GM21528 (cell line): ENCODE measurements at regions not wholly inside any gene's neighbourhood (a gene's known extent, or its start where the extent isn't known, plus 50 kb on each side); places are given as distances from the start of the nearest gene placed in this dataset.
"Not testable (repeated sequence)": the region's sequence is repeated elsewhere in the genome, so short reads cannot be mapped to it uniquely, and the experiment has no call there.

Experiments
- ATAC-seq: cut with Tn5 transposase; IDR thresholded peaks from one replicate; pipeline ENCODE4 v1.9.1; 2021; ENCODE audit warnings: mild to moderate bottlenecking, moderate library complexity; ENCODE audit not compliant: unreplicated experiment, low FRiP score

DNA sequence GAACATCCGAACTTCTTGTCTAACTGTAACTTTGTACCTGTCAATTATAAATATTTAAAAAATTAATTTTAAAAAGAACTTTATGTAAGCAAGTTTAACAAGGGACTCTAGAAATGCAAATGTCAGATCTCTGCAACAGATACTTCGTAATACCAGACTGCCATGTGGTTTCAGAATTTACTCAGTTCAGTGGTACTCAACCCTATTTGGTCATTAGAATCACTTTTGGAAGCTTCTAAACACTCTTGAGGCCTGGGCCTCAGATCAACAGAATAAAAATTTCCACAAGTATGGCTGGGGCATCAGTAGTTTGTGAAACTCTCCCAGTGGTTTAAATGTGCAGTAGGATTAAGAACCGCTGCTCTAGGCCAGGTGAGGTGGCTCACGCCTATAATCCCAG is 139.5 kb upstream of the SMYD2 start:
- ATAC-seq, result no peak

DNA sequence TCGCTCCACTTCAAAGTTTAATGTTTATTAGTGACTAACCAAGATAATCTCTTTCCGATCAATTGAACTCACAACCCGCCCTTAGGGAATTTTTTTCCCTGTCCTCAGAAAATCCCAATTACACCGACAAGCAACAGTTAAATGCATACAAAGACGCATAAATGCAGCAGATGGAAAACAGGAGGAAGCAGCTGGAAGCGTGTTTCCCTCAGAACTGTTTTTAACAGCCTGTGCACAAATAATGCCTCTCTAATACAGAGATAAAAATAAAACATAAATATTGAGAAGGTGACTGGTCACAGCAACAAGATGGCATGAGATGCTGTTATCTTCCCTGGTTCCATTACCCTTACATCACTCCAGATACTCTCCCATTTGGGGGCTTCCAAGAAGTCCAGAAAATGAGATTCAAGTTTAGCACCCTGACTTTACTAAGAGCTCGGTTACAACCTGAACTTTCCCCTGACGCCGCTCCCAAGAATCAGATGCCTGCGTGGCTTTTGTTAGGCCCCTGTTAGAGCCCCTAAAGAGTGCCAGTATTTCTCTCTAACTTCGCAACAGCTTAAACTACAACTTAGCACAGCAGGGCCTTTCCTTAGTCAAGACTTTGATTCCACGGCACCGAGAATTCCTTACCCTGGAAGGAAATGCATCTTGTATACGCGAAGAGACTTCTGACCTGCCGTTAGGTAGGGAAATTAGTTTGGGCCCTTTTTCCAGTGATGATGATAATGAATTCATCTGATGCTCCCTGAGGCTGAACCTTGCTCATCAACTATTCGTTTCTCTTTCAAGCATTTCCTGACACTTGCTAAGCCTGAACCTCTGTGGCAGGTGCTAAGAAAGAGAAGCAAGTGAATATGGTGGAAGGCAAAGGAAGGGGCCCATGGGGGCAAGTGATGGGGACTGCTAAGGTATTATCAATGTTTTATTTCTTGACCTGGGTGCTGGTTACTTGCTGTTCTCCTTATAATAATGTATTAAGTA is 137.7 kb upstream of the SMYD2 start:
- no peak for ATAC-seq

DNA sequence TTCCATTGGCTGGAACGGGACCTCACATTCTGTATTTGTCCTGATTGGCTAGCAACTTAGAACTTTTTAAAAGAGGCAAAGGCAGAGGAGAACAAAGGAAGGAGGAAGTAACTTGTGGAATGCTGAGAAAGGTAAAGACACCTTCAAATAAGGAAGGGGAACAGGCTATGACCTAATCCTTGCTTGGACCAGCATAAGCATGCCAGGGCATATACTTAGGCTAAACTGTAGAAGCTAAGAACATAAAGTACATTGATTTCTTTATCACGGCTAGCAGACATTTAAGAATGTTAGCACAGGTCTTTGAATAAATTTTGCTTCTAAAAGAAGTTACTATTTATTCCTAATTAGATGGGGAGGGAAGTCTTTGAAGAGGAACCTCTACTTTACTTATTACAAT is 136.4 kb upstream of the SMYD2 start:
- ATAC-seq, result not testable (repeated sequence)

DNA sequence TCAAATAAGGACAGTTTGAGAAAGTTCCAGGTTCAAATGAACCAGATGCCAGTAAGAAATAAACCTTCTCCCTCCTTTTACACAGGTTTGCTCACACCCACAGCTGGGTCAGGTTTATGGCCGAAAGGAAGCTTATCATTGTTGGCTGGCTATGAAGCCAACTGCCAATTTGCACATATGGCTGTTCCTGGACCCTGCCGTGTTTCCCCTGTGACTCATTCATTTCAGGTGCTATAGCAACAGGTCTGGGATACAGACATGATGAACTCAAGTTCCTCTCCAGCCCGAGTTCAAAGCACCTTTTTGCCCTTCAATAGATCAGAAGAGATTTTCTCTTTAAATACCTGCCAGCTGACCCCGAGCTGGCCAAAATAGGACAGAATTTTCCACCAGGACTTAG is 134.4 kb upstream of the SMYD2 start:
- ATAC-seq, result no peak

DNA sequence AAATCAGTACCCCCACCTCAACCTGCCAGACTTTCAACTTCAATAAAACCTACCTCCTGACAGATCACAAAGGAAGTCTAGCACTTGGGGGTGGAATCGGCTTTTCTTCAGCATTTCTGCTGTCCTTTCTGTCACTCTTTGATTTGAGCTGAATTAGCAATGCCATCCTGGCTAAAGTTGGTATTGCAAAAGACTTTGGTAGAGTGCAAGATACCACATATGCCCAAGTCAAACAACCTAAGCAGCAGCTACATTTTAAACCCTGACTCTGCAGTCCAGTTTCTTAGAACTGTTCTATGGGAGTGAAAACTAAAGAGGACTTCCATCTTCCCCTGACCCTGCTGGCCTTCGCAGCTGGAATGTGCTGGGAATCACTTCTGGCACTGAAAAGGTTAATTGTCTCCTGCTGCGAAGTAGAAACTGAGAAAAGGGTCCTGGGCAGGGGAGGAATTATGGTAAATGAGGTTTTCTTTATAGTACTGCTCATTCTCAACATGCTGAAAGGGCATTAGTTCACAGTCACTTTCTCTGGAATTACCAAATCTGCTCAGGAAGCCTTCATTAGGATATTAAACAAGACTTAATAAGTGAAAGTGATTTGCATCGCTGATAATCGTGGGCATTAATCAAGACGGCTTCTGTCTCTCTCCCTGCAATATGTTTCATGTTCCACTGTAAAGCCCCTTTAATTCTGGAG is 126.2 kb upstream of the SMYD2 start:
- ATAC-seq, result no peak

DNA sequence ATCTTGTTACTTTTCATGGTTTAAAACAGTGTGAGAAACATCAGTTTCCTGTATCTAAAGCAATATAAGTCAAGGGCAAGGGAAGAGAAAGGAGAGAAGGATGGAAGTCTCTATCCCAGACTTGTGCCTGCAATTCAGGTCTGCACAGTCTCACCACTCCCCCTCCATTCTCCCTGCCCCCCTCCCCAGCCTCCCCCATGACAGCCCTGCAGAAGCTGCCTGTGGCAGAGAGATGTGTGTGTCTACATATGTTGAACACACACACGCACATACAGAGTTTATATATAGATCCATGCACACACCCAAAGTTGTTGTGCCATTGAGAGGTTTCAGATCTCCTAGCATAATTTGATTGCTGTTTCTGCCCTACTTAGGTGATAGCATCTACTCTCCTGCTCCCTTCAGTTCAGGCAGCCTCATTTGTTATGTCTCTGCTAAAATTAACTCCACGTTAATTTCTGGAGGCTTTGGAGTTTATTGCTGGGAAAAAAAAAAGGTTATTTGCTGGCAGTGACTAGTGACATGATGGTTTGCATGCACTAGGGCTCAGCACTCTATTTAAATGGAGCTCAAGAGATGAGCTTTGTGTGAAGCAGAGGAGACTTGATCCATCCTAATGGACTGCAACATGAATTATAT is 124.9 kb upstream of the SMYD2 start:
- no peak for ATAC-seq

DNA sequence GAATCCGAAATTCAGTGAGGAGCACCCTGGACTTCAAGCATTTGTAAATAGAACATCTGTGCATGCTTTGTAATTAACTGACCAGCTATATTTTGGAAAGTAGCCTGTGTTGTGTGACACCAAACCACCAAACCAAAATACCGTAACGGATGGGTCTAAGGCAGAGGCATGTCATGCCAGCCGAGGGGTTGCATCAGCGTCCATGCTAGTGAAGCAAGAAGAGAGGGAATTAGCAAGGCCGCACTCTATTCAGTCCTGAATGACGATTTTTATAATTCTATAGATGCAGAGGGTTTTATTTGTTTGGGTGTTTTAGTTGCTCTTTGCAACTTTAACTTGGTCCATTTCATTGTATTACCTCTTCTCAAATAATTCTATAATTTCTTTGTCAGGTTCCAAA is 116.8 kb upstream of the SMYD2 start:
- ATAC-seq, result no peak

DNA sequence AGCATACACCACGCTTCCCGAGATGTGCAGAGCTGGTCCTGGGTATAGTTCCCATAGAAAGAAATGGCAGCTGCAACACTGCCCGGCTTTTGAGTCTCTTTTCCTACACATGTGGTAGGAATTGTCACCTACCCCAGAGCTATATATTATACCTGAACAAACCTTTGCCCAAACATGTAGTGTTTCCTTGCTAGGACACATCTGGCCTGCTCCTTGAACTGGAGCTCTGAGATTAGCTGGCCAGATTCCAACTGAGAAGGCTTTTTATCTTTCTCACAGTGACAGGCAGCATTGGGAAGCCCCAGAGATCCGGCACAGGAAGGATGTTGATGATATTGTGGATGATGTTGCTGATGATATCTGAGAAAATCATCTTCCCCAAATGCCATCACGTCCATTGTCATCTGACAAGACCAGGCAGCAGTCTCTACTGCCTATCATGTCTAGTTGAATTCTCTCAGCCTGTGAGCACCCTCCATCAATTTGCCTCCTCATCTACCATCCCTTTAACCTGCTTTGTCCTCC is 115.0 kb upstream of the SMYD2 start:
- ATAC-seq, result no peak

DNA sequence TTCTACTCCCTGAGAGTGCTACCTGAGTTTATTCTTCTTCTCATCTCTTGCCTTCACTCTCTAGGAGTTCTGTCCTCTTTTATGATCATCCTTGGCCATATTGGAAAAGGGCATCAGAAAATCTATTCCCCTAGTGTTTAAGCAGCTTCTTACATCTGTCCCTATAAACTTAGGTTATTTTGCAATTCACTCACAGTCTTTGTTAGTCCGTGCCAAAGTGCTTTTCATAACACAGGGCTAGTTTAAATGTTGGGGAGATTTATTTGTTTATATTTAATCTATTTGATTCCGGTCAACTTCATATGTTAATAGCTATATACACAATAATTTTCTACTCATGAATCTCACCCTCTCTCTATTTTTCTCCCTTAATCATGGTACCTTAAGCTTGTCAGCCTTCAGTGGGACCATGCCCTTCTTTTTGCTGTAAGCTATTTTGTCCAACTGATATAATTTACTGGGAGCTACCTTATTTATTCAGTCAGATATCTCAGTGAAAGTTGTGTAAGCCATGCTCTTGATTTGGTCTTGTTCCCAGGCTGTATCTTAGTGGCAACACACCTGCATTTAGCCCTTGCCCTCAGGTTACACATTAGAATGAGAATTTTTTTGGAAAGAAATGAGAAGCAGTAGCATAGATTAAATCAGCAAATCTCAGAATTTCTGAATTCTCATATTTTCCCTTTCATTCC is 106.3 kb upstream of the SMYD2 start:
- ATAC-seq, result no peak

DNA sequence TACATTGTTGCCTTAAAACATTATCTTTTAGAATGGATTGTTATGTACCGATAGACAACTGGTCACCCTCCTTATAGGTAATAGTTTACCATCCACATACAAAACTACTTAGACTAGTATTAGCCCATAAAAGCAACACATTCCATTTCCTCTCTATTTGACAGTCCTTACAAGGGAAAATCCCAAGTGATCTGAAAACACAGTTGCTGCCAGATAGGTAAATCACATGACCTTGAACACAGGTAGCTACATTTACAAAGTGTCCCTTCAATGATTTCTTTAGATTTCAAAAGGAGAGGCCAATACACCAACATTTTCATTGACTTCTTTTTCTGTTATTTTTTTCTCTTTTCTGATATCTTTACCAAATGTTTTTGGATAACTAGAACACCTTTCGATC is 102.9 kb upstream of the SMYD2 start:
- no peak for ATAC-seq

DNA sequence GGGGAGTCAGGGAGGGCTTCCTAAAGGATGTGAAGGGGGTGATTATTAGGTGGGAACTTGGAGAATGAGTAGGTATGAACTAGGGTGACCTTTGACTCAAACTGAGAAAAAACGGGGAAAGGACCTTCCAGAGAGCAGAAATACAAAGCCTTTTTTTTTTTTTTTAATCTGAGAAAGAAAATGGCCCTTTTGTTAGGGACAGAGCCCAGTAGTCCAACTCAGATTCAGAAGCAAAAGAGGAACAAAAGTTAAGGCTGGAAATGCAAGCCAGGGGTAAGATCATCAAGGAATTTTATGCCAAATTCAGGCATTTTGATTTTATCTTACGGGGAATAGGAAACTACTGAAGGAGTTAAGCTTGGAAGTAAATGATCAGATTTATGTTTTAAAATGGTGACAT is 96.0 kb upstream of the SMYD2 start:
- no peak for ATAC-seq

DNA sequence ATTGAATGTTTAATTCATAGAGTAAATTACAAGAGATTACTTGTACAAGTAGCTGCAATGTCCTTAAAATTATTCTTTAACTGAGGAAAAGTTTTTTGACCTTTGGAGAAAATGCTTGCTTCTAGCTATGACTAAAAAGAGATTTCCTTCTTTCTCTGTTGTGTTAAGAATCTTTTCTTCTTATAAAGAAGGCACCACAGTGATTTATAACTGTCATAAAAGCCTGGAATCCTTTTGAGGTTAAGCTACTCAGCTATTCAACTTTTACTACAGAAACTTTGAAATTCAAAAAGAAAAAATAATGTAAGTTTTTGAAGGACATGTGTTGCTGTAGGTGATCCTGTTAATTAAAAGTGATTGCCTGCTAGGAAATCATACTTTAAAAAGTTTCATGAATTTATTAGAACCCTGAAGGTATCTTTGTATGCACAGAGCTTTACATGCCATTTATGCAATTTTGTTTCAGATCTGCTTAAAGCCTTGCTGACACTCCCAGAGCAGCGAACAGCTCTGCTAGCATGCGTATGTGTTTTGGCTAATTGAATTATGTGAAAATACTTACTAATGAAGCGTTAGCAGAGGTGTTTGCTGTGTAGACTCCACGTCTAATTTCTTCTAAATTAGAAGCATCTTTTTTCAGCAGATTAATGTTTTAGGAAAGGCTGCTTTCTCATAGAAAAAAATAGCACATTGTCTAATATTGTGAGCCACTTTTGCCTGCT is 94.7 kb upstream of the SMYD2 start:
- no peak for ATAC-seq

DNA sequence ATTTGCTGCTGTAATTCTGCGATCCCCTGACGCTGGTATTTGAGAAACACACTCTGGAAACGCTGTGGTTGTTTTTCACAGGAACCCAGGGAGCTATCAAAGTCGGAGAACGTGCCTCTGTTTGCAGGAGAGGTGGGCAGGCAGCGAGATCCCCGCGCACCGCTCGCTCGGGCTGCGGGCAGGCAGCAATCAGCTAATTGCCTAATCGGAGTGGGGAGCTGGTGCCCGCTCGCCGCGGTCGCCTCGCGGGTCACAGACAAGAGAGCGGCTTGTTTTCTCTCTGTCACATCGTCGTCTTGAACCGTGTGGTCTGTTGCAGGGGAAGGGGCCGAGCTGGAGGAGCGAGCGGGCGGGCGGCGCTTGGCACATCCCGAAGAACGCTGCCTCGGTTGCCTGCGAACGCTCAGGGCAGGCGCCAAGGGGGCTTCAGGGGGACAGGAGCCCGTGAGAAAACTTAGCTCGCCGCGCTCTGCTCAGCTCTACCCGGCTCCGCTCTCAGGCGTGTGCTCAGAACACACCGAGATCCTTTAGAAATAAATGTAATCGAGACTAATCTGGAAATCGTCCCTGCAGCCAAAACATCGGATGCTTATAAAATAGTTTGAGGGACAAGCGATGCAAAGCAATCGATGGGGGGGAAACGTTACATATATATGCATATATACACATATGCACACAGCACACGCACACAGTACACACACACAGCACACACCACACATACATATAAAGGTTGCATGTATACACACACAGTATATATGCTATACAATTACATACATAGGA is 93.6 kb upstream of the SMYD2 start:
- ATAC-seq, result no peak

DNA sequence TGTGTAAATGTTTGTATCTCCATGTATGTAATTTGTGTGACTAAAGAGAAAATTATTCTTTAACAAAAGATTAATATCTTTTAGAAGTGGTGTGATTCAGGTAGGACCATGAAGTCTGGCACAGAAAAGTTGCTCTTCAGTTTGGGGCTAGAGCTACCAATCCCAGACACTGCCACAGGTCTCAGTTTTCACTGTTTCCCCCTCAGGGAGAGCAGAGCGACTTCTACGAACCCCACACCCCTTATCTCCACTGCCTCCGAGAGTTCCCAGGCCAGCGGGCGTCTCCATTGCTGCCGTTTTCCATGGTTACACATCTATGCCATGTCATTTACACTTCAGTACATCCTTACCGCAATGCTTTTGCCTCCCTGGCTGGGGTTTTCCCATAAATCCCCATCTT is 93.0 kb upstream of the SMYD2 start:
- no peak for ATAC-seq

DNA sequence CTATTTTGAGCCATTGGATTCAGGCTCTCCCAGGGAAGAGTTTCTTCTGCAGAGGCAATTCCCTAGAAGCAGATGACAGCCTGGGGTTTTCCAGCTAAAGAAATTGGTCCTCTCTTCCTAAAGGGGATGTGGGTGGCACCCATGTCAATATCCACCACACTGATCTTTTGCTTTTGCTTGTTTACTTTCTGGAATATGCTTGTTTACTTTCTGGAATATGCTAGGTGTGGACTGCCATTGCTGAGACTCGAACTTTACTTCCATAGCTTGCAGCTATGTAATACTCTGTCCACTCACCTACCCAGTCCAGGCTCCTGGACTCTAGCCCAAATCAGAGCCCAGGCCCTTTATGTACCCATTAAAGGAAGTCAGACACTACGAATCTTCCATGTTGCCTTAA is 92.1 kb upstream of the SMYD2 start:
- no peak for ATAC-seq

DNA sequence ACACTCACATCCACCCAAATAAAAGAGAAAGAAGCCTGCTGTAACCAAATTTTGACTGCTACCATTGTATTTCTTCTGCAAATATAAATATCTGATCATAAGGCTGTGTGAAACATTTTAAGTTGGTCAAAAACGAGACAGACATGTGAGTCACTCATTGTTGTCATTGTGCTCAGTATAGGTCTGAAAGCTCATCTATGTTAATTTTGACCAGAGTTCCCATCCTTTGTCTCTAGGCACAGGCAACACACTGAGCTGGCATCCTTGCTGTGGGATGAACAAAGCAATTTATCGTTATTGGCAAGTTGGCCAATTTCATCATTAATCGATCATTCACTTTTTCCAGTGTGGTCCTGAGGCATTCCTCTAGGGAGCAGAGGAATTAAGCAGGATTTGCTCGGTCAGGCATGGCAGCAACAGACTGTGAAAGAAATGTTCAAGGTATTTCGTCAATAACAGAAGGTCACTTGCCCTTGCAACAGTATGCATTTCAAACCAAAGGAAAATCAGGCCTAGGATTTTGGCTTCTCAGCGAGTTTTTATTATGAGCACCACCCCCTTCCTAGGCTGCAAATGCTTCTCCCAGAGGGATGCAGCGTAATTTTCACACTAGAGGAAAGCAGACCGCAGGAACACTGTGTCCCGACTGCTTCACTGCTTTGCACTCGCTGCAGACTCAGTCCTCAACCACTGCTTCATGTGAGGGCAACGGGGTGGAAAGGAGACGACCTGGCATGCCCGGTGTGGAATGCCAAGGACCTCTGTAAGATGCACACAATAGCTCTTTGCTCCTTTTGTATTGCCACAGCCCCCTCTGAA is 87.9 kb upstream of the SMYD2 start:
- ATAC-seq, result no peak

DNA sequence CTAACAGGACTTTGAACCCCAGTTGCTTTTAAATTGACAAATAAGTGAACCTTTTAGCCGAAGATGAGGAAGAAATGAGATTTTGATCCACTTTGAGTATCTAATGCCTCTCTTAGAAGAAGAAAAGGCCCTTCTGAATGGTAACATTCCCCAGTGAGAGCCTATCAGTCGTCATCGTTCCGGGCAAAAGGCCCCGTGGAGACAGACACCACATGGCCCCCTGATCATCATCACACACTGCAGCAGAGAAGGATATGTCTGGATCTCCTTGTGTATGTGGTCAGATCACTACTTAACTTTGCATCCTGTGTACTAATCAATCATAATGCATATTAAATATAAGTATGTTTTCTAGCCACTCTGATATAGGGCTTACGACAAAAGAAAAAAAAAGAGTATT is 87.3 kb upstream of the SMYD2 start:
- no peak for ATAC-seq

DNA sequence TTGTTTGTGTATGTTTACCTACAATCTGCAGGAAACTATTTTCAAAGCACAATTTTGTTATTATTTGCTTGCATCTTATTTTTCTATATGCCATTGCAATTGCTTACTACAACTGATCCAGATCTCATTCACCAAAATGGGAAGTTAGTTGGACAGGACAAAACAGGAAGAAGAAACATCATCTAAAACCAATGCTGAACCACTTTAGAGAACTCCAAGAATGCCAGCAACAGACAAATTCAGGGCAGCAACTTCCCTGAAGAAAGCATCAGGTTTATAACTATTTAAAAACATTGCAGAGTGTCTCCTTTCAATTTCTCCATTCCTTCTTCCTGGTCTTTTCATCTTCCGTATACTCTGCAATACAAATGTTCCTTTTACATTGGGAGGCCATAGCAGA is 82.4 kb upstream of the SMYD2 start:
- no peak for ATAC-seq
